Pancreas (tissue), 10 donors: ENCODE measurements at regions not wholly inside any gene's neighbourhood (a gene's known extent, or its start where the extent isn't known, plus 50 kb on each side); places are given as distances from the start of the nearest gene placed in this dataset.

Experiments
- ATAC-seq, 4 donors: fragments of 200-7000 bp; cut with Tn5 transposase; one replicate each; pipeline versions ENCODE4 v1.8.0 to v1.9.1; 2020; ENCODE audit warnings: mild to moderate bottlenecking in 4 of 4, moderate library complexity in 4 of 4
- DNase-seq, 6 donors: peaks; one replicate each; pipeline ENCODE4 v3.0.0-alpha.2; 2020
- FAIRE-seq: peaks from 2 replicates; lab custom pipeline; 2012; peaks lifted over from hg19 to GRCh38; lab: Jason Lieb, UNC
- H3K27ac ChIP-seq, 4 donors: fragments of 200-600 bp; sonication (generic); 1 replicate in 3 of 4; 2 replicates in 1 of 4; pipeline versions ENCODE4 v1.5.0 to v1.8.0; 2020
- H3K27me3 ChIP-seq, 4 donors: fragments of 200-600 bp; one replicate each; pipeline ENCODE4 v1.8.0; 2021
- H3K36me3 ChIP-seq, 3 donors: fragments of 200-600 bp; sonication (generic) in 1 of 3; one replicate each; pipeline versions ENCODE4 v1.5.0 to v1.8.0; 2020 to 2021
- H3K4me1 ChIP-seq, 3 donors: fragments of 200-600 bp; one replicate each; pipeline ENCODE4 v1.8.0; 2021
- H3K4me3 ChIP-seq, 4 donors: fragments of 200-600 bp; sonication (generic) in 2 of 4; one replicate each; pipeline versions ENCODE4 v1.5.0 to v1.8.0; 2020 to 2021
- H3K9me3 ChIP-seq, 4 donors: fragments of 200-600 bp; one replicate each; pipeline ENCODE4 v1.8.0; 2021
- CTCF ChIP-seq, 4 donors: fragments of 200-600 bp; sonication (generic) in 3 of 4; IDR thresholded peaks; one replicate each; pipeline versions ENCODE4 v1.5.0 to v1.8.0; 2021; ENCODE audit warnings: antibody characterized with exemption in 4 of 4
- WGBS, 2 donors: extraction: QIAGEN DNeasy Blood & Tissue Kit; methylation state at CpG; one replicate each; pipeline ENCODE4 v1.1.7; 2013; 5-methylcytosine and 5-hydroxymethylcytosine counted together
- intact Hi-C, 3 donors: fragments of 100-400 bp; cut with DNase I; formaldehyde crosslinking; loops; one replicate each; pipeline versions ENCODE4 v1.11.1 to v1.14.2; 2022
- donor health status: healthy with polysubstance abuse.
- donor health status: DM: no; HTN: no; CAD: no; lungs with moderate emphysema.
- donor health status: DM: no; HTN: no; CAD: no.
- donor health status: control.
- donor health status: control.
- donor health status: Bipolar disorder and iron deficiency.
- donor health status: DM: yes; HTN: yes; CAD: no.
- donor health status: DM: no; HTN: no; CAD: no.
- donor health status: DM: no; HTN: no; CAD: no.
- donor health status: DM: yes; HTN: yes; CAD: no.

GRCh38 chr11:29801561-29801960 is 215.3 kb downstream of the KCNA4 start:
- no peak overlapping the region for H3K27ac ChIP-seq
- H3K4me1 ChIP-seq, result no peaks in the 10 kb centered on the region
- 56 to 67% methylated on average over 1 of the region's 1 CpG for WGBS, 2 donors
- no peak for TF ChIP-seq CTCF (IDR thresholded peaks at IDR 0.05)
- no peaks in the 10 kb centered on the region for H3K27me3 ChIP-seq
- FAIRE-seq (no peak), ATAC-seq (no peak), DNase-seq (no peak)
- intact Hi-C loops, result no loop called here
- H3K4me3 ChIP-seq, result no peak overlapping the region
- no peaks in the 10 kb centered on the region for H3K36me3 ChIP-seq
- no peaks in the 10 kb centered on the region for H3K9me3 ChIP-seq

GRCh38 chr11:29786092-29786491 is 230.7 kb downstream of the KCNA4 start:
- Histone ChIP-seq H3K27ac (no peak overlapping the region), H3K4me1 (no peaks in the 10 kb centered on the region), H3K4me3 (no peak overlapping the region), H3K27me3 (no peaks in the 10 kb centered on the region), H3K36me3 (no peaks in the 10 kb centered on the region), H3K9me3 (no peaks in the 10 kb centered on the region)
- ATAC-seq (no peak), DNase-seq (no peak), FAIRE-seq (no peak)
- no peak for TF ChIP-seq CTCF (IDR thresholded peaks at IDR 0.05)
- WGBS, 2 donors, result 60 to 74% methylated on average over 1 of the region's 1 CpG
- intact Hi-C loops, result no loop called here

GRCh38 chr11:29783506-29783905 is 233.3 kb downstream of the KCNA4 start:
- WGBS, 2 donors, result 21 to 23% methylated on average over 1 of the region's 1 CpG
- no peak for FAIRE-seq

GRCh38 chr11:29782447-29782846 is 234.4 kb downstream of the KCNA4 start:
- no peaks in the 10 kb centered on the region for H3K27me3 ChIP-seq
- no peaks in the 10 kb centered on the region for H3K36me3 ChIP-seq
- H3K9me3 ChIP-seq, result no peaks in the 10 kb centered on the region
- intact Hi-C loops, result no loop called here
- FAIRE-seq (no peak), ATAC-seq (no peak), DNase-seq (no peak)
- TF ChIP-seq CTCF (IDR thresholded peaks at IDR 0.05), result no peak
- WGBS, 2 donors, result 67 to 90% methylated on average over 1 of the region's 1 CpG
- H3K4me3 ChIP-seq, result no peak overlapping the region
- H3K27ac ChIP-seq, result no peak overlapping the region
- no peaks in the 10 kb centered on the region for H3K4me1 ChIP-seq

More at GRCh38 chr11:29783506-29783905, 233.3 kb downstream of the KCNA4 start:
- H3K36me3 ChIP-seq, result no peaks in the 10 kb centered on the region
- no peaks in the 10 kb centered on the region for H3K9me3 ChIP-seq
- no peak overlapping the region for H3K27ac ChIP-seq
- DNase-seq (no peak), ATAC-seq (no peak)
- intact Hi-C loops, result no loop called here
- no peak overlapping the region for H3K4me3 ChIP-seq
- no peak for TF ChIP-seq CTCF (IDR thresholded peaks at IDR 0.05)
- H3K27me3 ChIP-seq, result no peaks in the 10 kb centered on the region
- H3K4me1 ChIP-seq, result no peaks in the 10 kb centered on the region

GRCh38 chr11:29781268-29781667 is 235.6 kb downstream of the KCNA4 start:
- no peak overlapping the region for H3K4me3 ChIP-seq

More at GRCh38 chr11:29781268-29781667, 235.6 kb downstream of the KCNA4 start:
- no peak overlapping the region for H3K27ac ChIP-seq
- no peak for FAIRE-seq
- no peaks in the 10 kb centered on the region for H3K27me3 ChIP-seq
- H3K4me1 ChIP-seq, result no peaks in the 10 kb centered on the region
- WGBS, 2 donors, result 40 to 77% methylated on average over 1 of the region's 1 CpG
- H3K9me3 ChIP-seq, result no peaks in the 10 kb centered on the region
- intact Hi-C loops, result no loop called here
- no peak for TF ChIP-seq CTCF (IDR thresholded peaks at IDR 0.05)
- H3K36me3 ChIP-seq, result no peaks in the 10 kb centered on the region
- peak in 1 of 6 donors; percentile 23 for DNase-seq
- ATAC-seq, result no peak
